Breast epithelium (tissue), 3 donors: ENCODE measurements at regions not wholly inside any gene's neighbourhood (a gene's known extent, or its start where the extent isn't known, plus 50 kb on each side); places are given as distances from the start of the nearest gene placed in this dataset.

Experiments used
- POLR2A ChIP-seq: fragments of 450-650 bp; IDR thresholded peaks from one replicate; pipeline ENCODE4 v1.6.1; 2016; ENCODE audit warnings: antibody characterized with exemption, mild to moderate bottlenecking, moderate library complexity
- TF ChIP-seq, protein P1 (sequence below), 3 donors: fragments of 450-650 bp; IDR thresholded peaks; one replicate each; pipeline ENCODE4 v1.5.1; 2016 to 2017; ENCODE audit warnings: antibody characterized with exemption in 3 of 3, mild to moderate bottlenecking in 3 of 3, moderate library complexity in 3 of 3

DNA sequence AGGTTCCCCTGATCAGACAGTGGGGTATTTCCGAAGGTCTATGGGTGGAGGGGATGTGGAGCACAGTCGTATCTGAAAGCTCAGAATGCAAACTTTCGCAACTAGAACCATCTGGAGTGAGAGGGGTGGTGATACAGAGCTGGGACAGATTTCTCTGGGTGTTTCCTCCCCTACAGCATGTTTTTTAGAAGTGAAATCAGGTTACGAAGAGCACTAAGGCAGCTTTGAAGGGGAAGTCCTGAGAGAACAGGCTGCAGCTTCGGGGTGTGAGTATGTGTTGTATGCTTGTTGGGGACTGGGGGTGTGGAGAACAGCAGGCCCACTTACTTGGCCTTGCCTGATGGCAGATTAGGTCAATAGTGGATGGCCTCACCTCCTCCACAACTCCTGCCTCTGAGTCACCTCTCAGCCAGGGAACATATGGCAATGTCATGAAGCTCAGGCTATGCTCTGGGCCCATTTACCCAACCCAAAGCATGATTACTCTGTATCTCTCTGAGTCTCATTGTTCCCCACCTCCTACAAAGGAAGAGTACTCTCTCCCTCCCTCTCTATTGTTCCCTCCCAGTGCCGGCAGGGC, 107.2 kb upstream of the RASGRP1 start:
- no peak for TF ChIP-seq POLR2A
- TF ChIP-seq, protein P1, sequence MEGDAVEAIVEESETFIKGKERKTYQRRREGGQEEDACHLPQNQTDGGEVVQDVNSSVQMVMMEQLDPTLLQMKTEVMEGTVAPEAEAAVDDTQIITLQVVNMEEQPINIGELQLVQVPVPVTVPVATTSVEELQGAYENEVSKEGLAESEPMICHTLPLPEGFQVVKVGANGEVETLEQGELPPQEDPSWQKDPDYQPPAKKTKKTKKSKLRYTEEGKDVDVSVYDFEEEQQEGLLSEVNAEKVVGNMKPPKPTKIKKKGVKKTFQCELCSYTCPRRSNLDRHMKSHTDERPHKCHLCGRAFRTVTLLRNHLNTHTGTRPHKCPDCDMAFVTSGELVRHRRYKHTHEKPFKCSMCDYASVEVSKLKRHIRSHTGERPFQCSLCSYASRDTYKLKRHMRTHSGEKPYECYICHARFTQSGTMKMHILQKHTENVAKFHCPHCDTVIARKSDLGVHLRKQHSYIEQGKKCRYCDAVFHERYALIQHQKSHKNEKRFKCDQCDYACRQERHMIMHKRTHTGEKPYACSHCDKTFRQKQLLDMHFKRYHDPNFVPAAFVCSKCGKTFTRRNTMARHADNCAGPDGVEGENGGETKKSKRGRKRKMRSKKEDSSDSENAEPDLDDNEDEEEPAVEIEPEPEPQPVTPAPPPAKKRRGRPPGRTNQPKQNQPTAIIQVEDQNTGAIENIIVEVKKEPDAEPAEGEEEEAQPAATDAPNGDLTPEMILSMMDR (IDR thresholded peaks at IDR 0.05) = no peak
